H1 (cell line): ENCODE measurements at regions not wholly inside any gene's neighbourhood (a gene's known extent, or its start where the extent isn't known, plus 50 kb on each side); places are given as distances from the start of the nearest gene placed in this dataset.

Source experiments
- CTCF ChIA-PET: fragments of 300-600 bp; sonication (Branson Sonifier 250); formaldehyde crosslinking; loops from one replicate; lab custom pipeline; 2021; ENCODE audit not compliant: partially characterized antibody; lab: Charles Lee
- POLR2A ChIA-PET: fragments of 300-600 bp; sonication (Branson Sonifier 250); formaldehyde crosslinking; loops from one replicate; lab custom pipeline; 2021; ENCODE audit warnings: inconsistent platforms; ENCODE audit not compliant: partially characterized antibody; lab: Charles Lee
- DNase-seq, 2 experiments: peaks; one replicate each; pipeline versions ENCODE4 v3.0.0 to v3.0.0-alpha.2; 2010 to 2022; ENCODE audit warnings: low spot score in 2 of 2, low read depth in 1 of 2, mixed read lengths in 1 of 2
- FAIRE-seq: peaks from 2 replicates; lab custom pipeline; 2011; peaks lifted over from hg19 to GRCh38; lab: Jason Lieb, UNC
- H2AFZ ChIP-seq: 2 replicates; pipeline ENCODE4 v1.8.1; 2012; ENCODE audit warnings: low read length, inconsistent platforms
- H2AK5ac ChIP-seq: 2 replicates; pipeline ENCODE4 v1.6.1; 2013; ENCODE audit warnings: low read depth, low read length
- H2BK120ac ChIP-seq: replicated peaks from 2 replicates; pipeline ENCODE3; 2013; ENCODE audit warnings: low read depth, low read length, inconsistent platforms
- H2BK12ac ChIP-seq: 2 replicates; pipeline ENCODE4 v1.6.1; 2013; ENCODE audit warnings: low read depth, low read length
- H2BK15ac ChIP-seq: 2 replicates; pipeline ENCODE4 v1.6.1; 2013; ENCODE audit warnings: low read length
- H2BK20ac ChIP-seq: 2 replicates; pipeline ENCODE4 v1.6.1; 2013; ENCODE audit warnings: low read length
- H2BK5ac ChIP-seq: 2 replicates; pipeline ENCODE4 v1.6.1; 2013; ENCODE audit warnings: low read depth, low read length
- H3K14ac ChIP-seq: 2 replicates; pipeline ENCODE4 v1.6.1; 2013; ENCODE audit warnings: inconsistent platforms; ENCODE audit not compliant: insufficient read length
- H3K18ac ChIP-seq: 2 replicates; pipeline ENCODE4 v1.6.1; 2013; ENCODE audit warnings: low read length; ENCODE audit errors: extremely low read depth
- H3K23ac ChIP-seq: 2 replicates; pipeline ENCODE4 v1.6.1; 2013; ENCODE audit warnings: inconsistent platforms; ENCODE audit not compliant: insufficient read length
- H3K23me2 ChIP-seq: 2 replicates; pipeline ENCODE4 v1.6.1; 2013; ENCODE audit warnings: low read depth, low read length
- H3K27ac ChIP-seq: 2 replicates; pipeline ENCODE4 v1.6.1; 2011; ENCODE audit warnings: low read depth, low read length, inconsistent platforms
- H3K27me3 ChIP-seq, 4 experiments: replicated peaks in 1 of 4; 1 replicate in 1 of 4; 2 replicates in 3 of 4; pipeline versions ENCODE4 v1.6.1 to v1.8.1; 2011 to 2013; ENCODE audit warnings: low read length in 3 of 4, mild to moderate bottlenecking in 3 of 4, inconsistent platforms in 2 of 4, mixed read lengths in 2 of 4, moderate library complexity in 1 of 4; ENCODE audit not compliant: control insufficient read depth in 3 of 4, insufficient read depth in 3 of 4; ENCODE audit errors: extremely low read depth in 1 of 4
- H3K36me3 ChIP-seq, 4 experiments: 2 replicates each; pipeline versions ENCODE4 v1.6.1 to v1.8.1; 2011 to 2013; ENCODE audit warnings: mild to moderate bottlenecking in 4 of 4, low read length in 3 of 4, moderate library complexity in 2 of 4, control low read depth in 1 of 4, inconsistent platforms in 1 of 4; ENCODE audit not compliant: insufficient read depth in 4 of 4, control insufficient read depth in 2 of 4
- H3K4ac ChIP-seq: replicated peaks from 2 replicates; pipeline ENCODE3; 2013; ENCODE audit warnings: low read length, low read depth, mixed read lengths, inconsistent platforms; ENCODE audit not compliant: insufficient read length
- H3K4me1 ChIP-seq, 4 experiments: replicated peaks in 1 of 4; 1 replicate in 1 of 4; 2 replicates in 3 of 4; pipeline versions ENCODE4 v1.6.1 to v1.8.1; 2011 to 2013; ENCODE audit warnings: low read length in 3 of 4, inconsistent platforms in 2 of 4, mixed read lengths in 1 of 4; ENCODE audit not compliant: insufficient read depth in 4 of 4, control insufficient read depth in 3 of 4
- H3K4me2 ChIP-seq, 2 experiments: 2 replicates each; pipeline versions ENCODE4 v1.6.1 to v1.8.1; 2011 to 2013; ENCODE audit warnings: low read depth in 2 of 2, low read length in 2 of 2, control low read depth in 1 of 2, inconsistent platforms in 1 of 2, mild to moderate bottlenecking in 1 of 2; ENCODE audit not compliant: insufficient read depth in 1 of 2
- H3K4me3 ChIP-seq, 4 experiments: fragments of 200-600, 300-600 bp in 1 of 4; sonication (generic), shearing (Covaris generic), sonication (Bioruptor Twin) in 1 of 4; 2 replicates each; pipeline versions ENCODE4 v1.5.1 to v1.8.1; 2011 to 2016; ENCODE audit warnings: low read length in 4 of 4, low read depth in 3 of 4, control low read depth in 2 of 4, inconsistent platforms in 2 of 4, mild to moderate bottlenecking in 2 of 4, mixed read lengths in 1 of 4, moderate library complexity in 1 of 4; ENCODE audit not compliant: insufficient read depth in 2 of 4; ENCODE audit errors: extremely low read depth in 1 of 4
- H3K56ac ChIP-seq: replicated peaks from 2 replicates; pipeline ENCODE3; 2013; ENCODE audit warnings: low read depth, mild to moderate bottlenecking, mixed read lengths, low read length, inconsistent platforms; ENCODE audit not compliant: insufficient read length
- H3K79me1 ChIP-seq: 2 replicates; pipeline ENCODE4 v1.6.1; 2013; ENCODE audit warnings: low read depth, low read length, control low read depth
- H3K79me2 ChIP-seq, 2 experiments: 2 replicates each; pipeline versions ENCODE4 v1.6.1 to v1.8.1; 2012 to 2013; ENCODE audit warnings: low read length in 2 of 2, mild to moderate bottlenecking in 2 of 2, inconsistent platforms in 1 of 2; ENCODE audit not compliant: insufficient read depth in 2 of 2, control insufficient read depth in 1 of 2
- H3K9ac ChIP-seq, 4 experiments: replicated peaks in 1 of 4; 1 replicate in 1 of 4; 2 replicates in 3 of 4; pipeline versions ENCODE4 v1.6.1 to v1.8.1; 2011 to 2013; ENCODE audit warnings: low read depth in 3 of 4, low read length in 3 of 4, control low read depth in 2 of 4, mild to moderate bottlenecking in 2 of 4, moderate library complexity in 2 of 4, inconsistent platforms in 1 of 4; ENCODE audit errors: extremely low read depth in 1 of 4
- H3K9me3 ChIP-seq, 2 experiments: 2 replicates each; pipeline versions ENCODE4 v1.6.1 to v1.8.1; 2012 to 2013; ENCODE audit warnings: mild to moderate bottlenecking in 2 of 2, moderate library complexity in 2 of 2, control low read depth in 1 of 2, inconsistent platforms in 1 of 2, low read depth in 1 of 2, low read length in 1 of 2, mixed read lengths in 1 of 2; ENCODE audit not compliant: insufficient read depth in 2 of 2
- H4K20me1 ChIP-seq, 2 experiments: replicated peaks in 1 of 2; 2 replicates each; pipeline versions ENCODE3 to v1.8.1; 2011 to 2013; ENCODE audit warnings: inconsistent platforms in 2 of 2, low read length in 2 of 2, mild to moderate bottlenecking in 1 of 2; ENCODE audit not compliant: insufficient read depth in 2 of 2, control insufficient read depth in 1 of 2
- H4K5ac ChIP-seq: 2 replicates; pipeline ENCODE4 v1.6.1; 2013; ENCODE audit warnings: low read length, low read depth, mixed read lengths, inconsistent platforms; ENCODE audit not compliant: insufficient read length
- H4K8ac ChIP-seq: 2 replicates; pipeline ENCODE4 v1.8.0; 2013; ENCODE audit warnings: mild to moderate bottlenecking, moderate library complexity, low read length, inconsistent platforms; ENCODE audit not compliant: insufficient read depth; ENCODE audit errors: extremely low read depth
- H4K91ac ChIP-seq: replicated peaks from 2 replicates; pipeline ENCODE3; 2013; ENCODE audit warnings: low read length, mixed read lengths, inconsistent platforms; ENCODE audit not compliant: insufficient read length
- CEBPB ChIP-seq: IDR thresholded peaks from 2 replicates; pipeline ENCODE4 v1.6.1; 2012; ENCODE audit warnings: low read depth, low read length
- CREB1 ChIP-seq: IDR thresholded peaks from 2 replicates; pipeline ENCODE4 v1.6.1; 2012; ENCODE audit warnings: inconsistent platforms
- CTCF ChIP-seq, 3 experiments: IDR thresholded peaks; 1 replicate in 2 of 3; 2 replicates in 1 of 3; pipeline versions ENCODE4 v1.5.1 to v1.6.1; 2011; ENCODE audit warnings: low read length in 3 of 3, mild to moderate bottlenecking in 3 of 3, inconsistent platforms in 2 of 3, low read depth in 1 of 3, moderate library complexity in 1 of 3; ENCODE audit not compliant: insufficient read depth in 1 of 3; ENCODE audit errors: control extremely low read depth in 1 of 3
- NANOG ChIP-seq: IDR thresholded peaks from 2 replicates; pipeline ENCODE4 v1.6.1; 2011; ENCODE audit warnings: low read length, low read depth, mild to moderate bottlenecking, inconsistent platforms; ENCODE audit not compliant: insufficient read depth, poor library complexity, severe bottlenecking
- POU5F1 ChIP-seq: IDR thresholded peaks from 2 replicates; pipeline ENCODE4 v1.6.1; 2011; ENCODE audit warnings: low read depth, mild to moderate bottlenecking, low read length, moderate library complexity
- SIRT6 ChIP-seq: IDR thresholded peaks from one replicate; pipeline ENCODE4 v1.7.1; 2012; ENCODE audit warnings: low read length, inconsistent platforms
- SRF ChIP-seq: IDR thresholded peaks from 2 replicates; pipeline ENCODE4 v1.6.1; 2011; ENCODE audit warnings: mild to moderate bottlenecking, low read depth, low read length, moderate library complexity
- whole genome bisulfite sequencing, 2 experiments: shearing (Covaris generic) in 1 of 2; methylation state at CpG; one replicate each; pipeline versions ENCODE4 v1.1.6 to v1.1.7; 2013 to 2015; ENCODE audit warnings: low lambda C conversion rate in 2 of 2, mixed read lengths in 2 of 2, inconsistent platforms in 1 of 2, low coverage in 1 of 2, missing lambda C conversion rate in 1 of 2; ENCODE audit not compliant: insufficient replicate concordance in 2 of 2, insufficient coverage in 1 of 2, insufficient read length in 1 of 2; ENCODE audit errors: extremely low coverage in 1 of 2, missing lambda C conversion rate in 1 of 2; 5-methylcytosine and 5-hydroxymethylcytosine counted together

GRCh38 chr2:121047383-121047782, 237.6 kb downstream of the TFCP2L1 start:
- no peak for TF ChIP-seq NANOG
- no peak for TF ChIP-seq POU5F1
- no peak for TF ChIP-seq SRF
- TF ChIP-seq SIRT6: no peak
- no peak for TF ChIP-seq CTCF (IDR thresholded peaks at IDR 0.05; ENCODE audit: control extremely low read depth in 1 of 3, insufficient read depth in 1 of 3, low read depth in 1 of 3, low read length in 3 of 3)
- no peak for TF ChIP-seq CEBPB
- TF ChIP-seq CREB1: no peak
- Histone ChIP-seq H2BK5ac (no peak overlapping the region), H3K18ac (no peak overlapping the region), H3K27ac (no peak overlapping the region), H2BK12ac (no peak overlapping the region), H3K79me2 (no peaks in the 10 kb centered on the region), H3K56ac (no peak overlapping the region), H2BK20ac (no peak overlapping the region), H3K4me3 (no peak overlapping the region), H3K79me1 (no peaks in the 10 kb centered on the region), H2AK5ac (no peak overlapping the region), H2BK15ac (no peak overlapping the region), H4K8ac (no peak overlapping the region; the same call in 1 of the 2 replicates), H2BK120ac (no peak overlapping the region), H3K23me2 (no peaks in the 10 kb centered on the region), H3K4ac (no peak overlapping the region), H4K20me1 (no peaks in the 10 kb centered on the region), H3K27me3 (peaks cover 0 to 2% (median under 1%) of the 10 kb centered on the region in 4 experiments; a peak in 2 of 7 replicates), H3K9ac (no peak overlapping the region), H3K4me1 (no peaks in the 10 kb centered on the region), H3K36me3 (no peaks in the 10 kb centered on the region), H3K9me3 (no peaks in the 10 kb centered on the region), H4K91ac (no peak overlapping the region), H3K14ac (no peak overlapping the region), H2AFZ (no peak overlapping the region), H3K23ac (no peak overlapping the region), H4K5ac (no peak overlapping the region), H3K4me2 (no peak overlapping the region)
- 91% methylated on average over 4 of the region's 4 CpGs; no CpG with 5 or more reads in 1 of the 2 experiments for WGBS, 2 experiments
- ChIA-PET POLR2A (interaction anchor here (4.1 kb wide), 1 partner anchor 27 kb away, joined by 14 read pairs; no protein-coding TSS in a partner anchor), CTCF (interaction anchor here (0.9 to 4.2 kb wide), 13 partner anchors 11 to 362 kb away, joined by 3 to 37 read pairs (median 4); no protein-coding TSS in a partner anchor)
- FAIRE-seq (no peak), DNase-seq (no peak)
